CD4-positive, alpha-beta memory T cell (primary cell): ENCODE measurements at regions not wholly inside any gene's neighbourhood (a gene's known extent, or its start where the extent isn't known, plus 50 kb on each side); places are given as distances from the start of the nearest gene placed in this dataset.

Experiments
- CTCF ChIA-PET: fragments of 350-600 bp; sonication (Branson Sonifier 250); formaldehyde crosslinking; loops from one replicate; lab custom pipeline; 2021; ENCODE audit warnings: inconsistent platforms; ENCODE audit not compliant: partially characterized antibody; lab: Charles Lee
- POLR2A ChIA-PET: fragments of 350-600 bp; sonication (Branson Sonifier 250); formaldehyde crosslinking; loops from one replicate; lab custom pipeline; 2021; ENCODE audit not compliant: partially characterized antibody; lab: Charles Lee
- DNase-seq, 5 donors: peaks; one replicate each; pipeline versions ENCODE4 v3.0.0 to v3.0.0-alpha.2; 2020 to 2022; ENCODE audit warnings: mixed read lengths in 1 of 5
- H3K27ac ChIP-seq: one replicate; pipeline ENCODE4 v1.7.0; 2013; ENCODE audit warnings: low read depth, low read length
- H3K27me3 ChIP-seq: 2 replicates; pipeline ENCODE4 v1.7.0; 2013; ENCODE audit warnings: mild to moderate bottlenecking, low read length, moderate library complexity; ENCODE audit not compliant: insufficient read depth
- H3K36me3 ChIP-seq: 2 replicates; pipeline ENCODE4 v1.7.0; 2013; ENCODE audit warnings: mild to moderate bottlenecking, low read length, moderate library complexity; ENCODE audit not compliant: insufficient read depth
- H3K4me1 ChIP-seq: 2 replicates; pipeline ENCODE4 v1.7.0; 2013; ENCODE audit warnings: mild to moderate bottlenecking, low read length, moderate library complexity; ENCODE audit not compliant: insufficient read depth
- H3K4me3 ChIP-seq, 2 donors: one replicate each; pipeline ENCODE4 v1.7.0; 2013; ENCODE audit warnings: low read length in 2 of 2, mild to moderate bottlenecking in 1 of 2
- H3K9me3 ChIP-seq, 2 donors: one replicate each; pipeline ENCODE4 v1.7.0; 2013; ENCODE audit warnings: low read length in 2 of 2, control low read depth in 1 of 2; ENCODE audit not compliant: control insufficient read depth in 1 of 2
- H3K27ac Mint-ChIP-seq, 7 donors: one replicate each; pipeline ENCODE4 v1.8.0; 2020 to 2021; ENCODE audit warnings: mixed read lengths in 7 of 7, mild to moderate bottlenecking in 6 of 7, inconsistent platforms in 3 of 7, moderate library complexity in 3 of 7
- H3K27me3 Mint-ChIP-seq, 2 donors: one replicate each; pipeline ENCODE4 v1.8.0; 2020 to 2021; ENCODE audit warnings: mixed read lengths in 2 of 2
- H3K36me3 Mint-ChIP-seq, 2 donors: one replicate each; pipeline ENCODE4 v1.8.0; 2020 to 2021; ENCODE audit warnings: mixed read lengths in 2 of 2, inconsistent platforms in 1 of 2, mild to moderate bottlenecking in 1 of 2
- H3K4me1 Mint-ChIP-seq, 4 donors: one replicate each; pipeline ENCODE4 v1.8.0; 2020 to 2021; ENCODE audit warnings: mixed read lengths in 4 of 4, mild to moderate bottlenecking in 1 of 4
- H3K4me3 Mint-ChIP-seq, 8 donors: one replicate each; pipeline ENCODE4 v1.8.0; 2020 to 2021; ENCODE audit warnings: mixed read lengths in 8 of 8, mild to moderate bottlenecking in 7 of 8, moderate library complexity in 6 of 8, inconsistent platforms in 3 of 8
- H3K9me3 Mint-ChIP-seq, 8 donors: one replicate each; pipeline ENCODE4 v1.8.0; 2020 to 2021; ENCODE audit warnings: mixed read lengths in 8 of 8, mild to moderate bottlenecking in 5 of 8, inconsistent platforms in 3 of 8, moderate library complexity in 1 of 8
- intact Hi-C: fragments of 100-400 bp; cut with micrococcal nuclease; formaldehyde crosslinking; loops from one replicate; pipeline ENCODE4 v1.15.1; 2023

DNA sequence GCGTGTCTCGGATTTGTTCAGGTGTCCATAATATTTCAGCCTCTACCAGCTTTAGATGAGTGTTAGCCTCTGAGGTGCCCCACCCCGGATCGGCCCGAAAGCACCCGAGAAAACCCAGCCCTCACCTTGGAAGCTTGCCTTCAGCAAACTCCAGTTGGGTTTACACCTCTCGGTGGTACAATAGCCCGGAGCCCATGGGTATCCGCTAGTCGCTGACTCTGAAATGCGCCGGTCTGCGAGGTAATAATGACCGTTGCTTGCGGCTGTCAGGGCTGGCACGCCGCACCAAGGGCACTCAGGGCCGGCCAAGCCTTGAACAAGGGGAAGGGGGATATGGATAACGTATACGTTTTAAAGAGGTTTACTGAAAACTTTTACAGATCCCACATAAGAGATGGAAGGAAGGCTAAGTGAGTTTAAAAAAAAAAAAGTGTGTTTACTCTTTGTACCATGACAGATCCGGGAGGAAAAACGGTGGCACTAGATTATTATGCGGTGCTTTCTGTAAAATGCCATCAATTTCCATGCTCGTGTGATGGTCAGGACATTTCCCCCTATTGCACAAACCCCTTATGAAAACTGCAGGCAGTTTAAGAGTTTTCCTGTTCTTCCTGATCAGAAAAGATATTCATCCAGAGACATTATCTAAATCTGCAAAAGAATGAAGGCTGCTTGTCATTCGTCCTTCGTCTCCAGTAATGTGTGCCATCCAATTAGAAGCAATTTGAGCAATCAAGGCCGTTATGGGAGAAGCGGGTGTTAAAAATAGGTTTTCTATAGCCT lies 124.2 kb downstream of the TMEM161B start:
- Mint-ChIP-seq H3K9me3 (peaks cover 0 to 19% (median 7%) of the 10 kb centered on the region in 8 donors), H3K4me3 (peak overlapping the region in 6 of 8 donors; percentile 8 to 59 (median 18)), H3K27me3 (peaks cover 30 to 36% of the 10 kb centered on the region in 2 donors), H3K27ac (peak overlapping the region in 2 of 7 donors; percentile 14 to 24), H3K4me1 (peaks cover 12 to 24% (median 16%) of the 10 kb centered on the region in 4 donors), H3K36me3 (peaks cover 0 to 6% of the 10 kb centered on the region in 2 donors)
- Histone ChIP-seq H3K9me3 (no peaks in the 10 kb centered on the region), H3K27me3 (peaks cover 47% of the 10 kb centered on the region), H3K36me3 (no peaks in the 10 kb centered on the region), H3K4me3 (no peak overlapping the region), H3K27ac (no peak overlapping the region), H3K4me1 (peaks cover 39% of the 10 kb centered on the region)
- intact Hi-C loops: no loop called here
- ChIA-PET POLR2A (no interaction called here), CTCF (no interaction called here)
- DNase-seq: peak in 1 of 5 donors; percentile 1

DNA sequence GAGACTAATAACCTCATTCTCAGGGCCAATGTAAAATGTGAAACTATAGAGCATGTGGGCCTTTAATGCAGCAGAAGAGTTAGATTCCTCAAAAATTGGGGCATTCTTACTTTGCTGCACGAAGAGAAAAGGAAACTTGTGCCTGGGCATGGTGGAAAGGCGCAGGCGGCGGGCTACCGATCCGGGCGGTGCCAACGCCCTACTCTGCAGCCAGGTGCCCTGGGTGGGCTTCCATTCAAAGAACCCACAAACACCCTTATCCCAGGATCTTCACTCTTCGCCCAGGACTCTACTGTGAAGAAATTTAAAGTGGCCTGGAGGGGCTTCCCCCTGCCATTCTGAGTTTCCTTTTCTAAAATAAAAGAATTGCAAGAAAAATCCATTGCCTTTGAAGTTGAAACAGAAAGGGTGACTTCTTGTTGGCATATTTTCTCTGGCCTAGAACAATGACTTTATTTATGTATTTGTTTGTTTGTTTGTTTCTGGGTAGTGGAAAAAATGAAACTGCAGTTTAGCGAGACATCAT lies 124.9 kb downstream of the TMEM161B start:
- H3K4me3 Mint-ChIP-seq: peak overlapping the region in 2 of 8 donors; percentile 28 to 42
- Histone ChIP-seq H3K4me1 (peaks cover 39% of the 10 kb centered on the region), H3K27ac (no peak overlapping the region), H3K27me3 (peaks cover 47% of the 10 kb centered on the region), H3K9me3 (no peaks in the 10 kb centered on the region), H3K36me3 (no peaks in the 10 kb centered on the region), H3K4me3 (no peak overlapping the region)
- H3K36me3 Mint-ChIP-seq: peaks cover 0 to 6% of the 10 kb centered on the region in 2 donors
- ChIA-PET CTCF (no interaction called here), POLR2A (no interaction called here)
- intact Hi-C loops: no loop called here
- peak in 1 of 5 donors; percentile 5 for DNase-seq
- no peak overlapping the region for H3K27ac Mint-ChIP-seq
- H3K9me3 Mint-ChIP-seq: peaks cover 0 to 22% (median 8%) of the 10 kb centered on the region in 8 donors
- H3K27me3 Mint-ChIP-seq: peaks cover 30 to 32% of the 10 kb centered on the region in 2 donors
- peaks cover 12 to 24% (median 16%) of the 10 kb centered on the region in 4 donors for H3K4me1 Mint-ChIP-seq

DNA sequence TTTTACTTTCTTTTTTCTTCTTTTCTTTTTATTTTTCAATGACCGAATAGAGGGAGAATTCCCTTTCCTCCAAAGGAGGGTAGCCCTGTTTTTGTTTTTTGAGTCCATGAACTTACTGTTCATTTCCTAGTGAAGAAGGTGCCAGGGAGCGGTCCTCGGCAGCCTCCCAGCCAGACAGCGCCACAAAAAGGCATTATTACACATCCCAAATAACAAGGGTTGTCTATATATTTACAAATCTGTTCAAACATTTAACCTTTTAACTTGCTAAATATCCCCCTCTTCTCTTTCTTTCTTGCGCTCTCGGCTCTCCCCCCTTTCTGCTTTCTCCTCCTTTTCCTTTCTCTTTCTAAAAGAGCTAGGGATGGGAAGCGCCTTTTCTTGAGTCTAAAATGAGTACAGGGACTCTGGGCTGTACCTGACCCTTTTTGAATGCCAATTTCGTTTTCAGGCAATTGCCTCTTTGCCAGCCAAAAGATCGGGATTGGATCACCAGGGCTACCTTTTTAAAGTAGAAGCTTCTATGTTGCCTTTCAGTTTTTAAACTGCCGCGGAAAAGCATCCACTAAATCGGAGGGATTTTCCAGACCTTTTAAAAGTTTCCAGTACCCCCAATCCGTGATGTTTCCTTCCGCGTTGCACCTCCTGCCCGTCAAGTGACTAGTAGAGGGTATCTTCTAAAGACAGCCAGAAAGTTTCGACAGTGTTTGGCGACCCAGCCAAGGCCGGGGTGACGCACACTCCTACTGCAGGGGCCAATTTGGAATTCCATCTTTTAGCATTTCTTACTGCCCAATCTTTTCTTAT lies 125.6 kb downstream of the TMEM161B start:
- Mint-ChIP-seq H3K27me3 (peaks cover 25 to 30% of the 10 kb centered on the region in 2 donors), H3K36me3 (peaks cover 0 to 6% of the 10 kb centered on the region in 2 donors), H3K4me3 (no peak overlapping the region), H3K9me3 (peaks cover 0 to 22% (median 8%) of the 10 kb centered on the region in 8 donors), H3K4me1 (peaks cover 12 to 24% (median 16%) of the 10 kb centered on the region in 4 donors), H3K27ac (peak overlapping the region in 1 of 7 donors; percentile 39)
- POLR2A ChIA-PET: no interaction called here
- no peaks in the 10 kb centered on the region for H3K9me3 ChIP-seq
- no peak overlapping the region for H3K4me3 ChIP-seq
- CTCF ChIA-PET: no interaction called here
- peaks cover 45% of the 10 kb centered on the region for H3K27me3 ChIP-seq
- H3K27ac ChIP-seq: no peak overlapping the region
- peaks cover 39% of the 10 kb centered on the region for H3K4me1 ChIP-seq
- intact Hi-C loops: no loop called here
- H3K36me3 ChIP-seq: no peaks in the 10 kb centered on the region
- DNase-seq: peak in 2 of 5 donors; percentile 4 to 12

DNA sequence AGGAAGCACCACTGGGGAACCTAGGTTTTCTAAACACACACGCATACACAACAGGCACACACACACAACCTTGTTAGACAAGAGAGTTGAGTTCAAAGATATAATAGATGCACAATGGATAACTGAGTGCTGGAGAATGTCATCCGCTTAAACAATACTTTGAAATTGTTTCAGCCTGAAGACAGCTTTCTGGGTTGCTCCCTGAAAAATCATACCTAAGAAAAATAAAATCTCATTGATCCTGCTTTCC lies 126.1 kb downstream of the TMEM161B start:
- ChIA-PET POLR2A (no interaction called here), CTCF (no interaction called here)
- H3K36me3 ChIP-seq: no peaks in the 10 kb centered on the region
- no peak overlapping the region for H3K4me3 Mint-ChIP-seq
- peaks cover 23 to 25% of the 10 kb centered on the region in 2 donors for H3K27me3 Mint-ChIP-seq
- H3K27me3 ChIP-seq: peaks cover 45% of the 10 kb centered on the region
- no peak overlapping the region for H3K27ac Mint-ChIP-seq
- H3K4me1 Mint-ChIP-seq: peaks cover 12 to 24% (median 16%) of the 10 kb centered on the region in 4 donors
- intact Hi-C loops: no loop called here
- H3K9me3 ChIP-seq: no peaks in the 10 kb centered on the region
- peak overlapping the region; percentile 25 to 53 for H3K4me3 ChIP-seq
- no peak overlapping the region for H3K27ac ChIP-seq
- H3K36me3 Mint-ChIP-seq: peaks cover 0 to 6% of the 10 kb centered on the region in 2 donors
- no peak for DNase-seq
- H3K9me3 Mint-ChIP-seq: peaks cover 0 to 22% (median 8%) of the 10 kb centered on the region in 8 donors
- peaks cover 39% of the 10 kb centered on the region for H3K4me1 ChIP-seq

DNA sequence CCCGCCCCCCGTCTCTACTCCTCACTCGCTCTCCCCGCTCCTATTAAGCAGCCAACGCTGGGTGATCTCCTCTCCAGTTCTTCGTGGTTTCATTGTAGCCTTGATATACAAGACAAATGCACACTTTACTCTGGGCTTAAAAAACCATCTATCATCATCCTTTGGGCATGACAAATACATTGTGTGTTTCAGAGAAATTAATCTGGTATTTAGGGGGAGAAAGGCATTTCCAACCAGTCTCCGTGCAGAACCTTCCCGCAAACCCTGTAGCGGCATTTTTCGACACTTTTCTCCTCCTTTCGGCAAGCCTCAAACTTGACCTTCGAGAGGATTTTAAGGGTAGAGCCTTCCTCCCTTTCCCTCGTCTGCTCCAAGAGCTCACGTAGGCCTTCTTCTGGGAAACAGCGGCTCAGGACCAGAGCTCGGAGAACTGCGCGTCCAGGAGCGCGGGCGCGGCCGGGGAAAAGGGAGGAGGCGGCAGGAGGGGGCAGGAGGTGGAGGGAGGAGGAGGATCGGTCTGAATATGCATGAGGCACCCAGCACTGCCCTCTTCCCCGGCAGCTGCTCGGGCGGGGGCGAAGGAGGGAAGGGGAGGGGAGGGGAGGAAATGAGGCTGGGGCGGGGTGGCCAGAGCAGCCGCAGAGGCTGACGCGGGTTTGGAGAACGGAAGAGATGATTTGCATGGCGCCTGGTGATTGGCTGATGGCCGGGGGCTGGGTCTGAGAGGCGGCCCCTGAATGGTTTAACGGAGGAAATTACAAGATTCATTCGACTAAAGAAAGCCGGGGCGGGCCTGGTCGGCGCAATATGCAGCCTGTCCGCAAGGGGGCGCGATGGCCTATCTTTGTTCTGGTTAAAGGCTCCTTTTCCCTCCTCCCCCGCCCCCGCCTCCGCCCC lies 127.5 kb downstream of the TMEM161B start:
- H3K36me3 Mint-ChIP-seq: peaks cover 0 to 6% of the 10 kb centered on the region in 2 donors
- no peaks in the 10 kb centered on the region for H3K36me3 ChIP-seq
- no peak overlapping the region for H3K27ac ChIP-seq
- H3K27me3 Mint-ChIP-seq: peaks cover 23 to 26% of the 10 kb centered on the region in 2 donors
- POLR2A ChIA-PET: no interaction called here
- H3K9me3 ChIP-seq: no peaks in the 10 kb centered on the region
- H3K4me1 Mint-ChIP-seq: peaks cover 11 to 24% (median 16%) of the 10 kb centered on the region in 4 donors
- peak overlapping the region; percentile 34 to 49 for H3K4me3 ChIP-seq
- H3K27me3 ChIP-seq: peaks cover 44% of the 10 kb centered on the region
- H3K4me1 ChIP-seq: peaks cover 39% of the 10 kb centered on the region
- H3K9me3 Mint-ChIP-seq: peaks cover 0 to 22% (median 8%) of the 10 kb centered on the region in 8 donors
- H3K4me3 Mint-ChIP-seq: no peak overlapping the region
- no peak overlapping the region for H3K27ac Mint-ChIP-seq
- CTCF ChIA-PET: interaction anchor here (1.2 kb wide), 1 partner anchor 461 kb away, joined by 3 read pairs; no protein-coding TSS in a partner anchor
- DNase-seq: peak; percentile 84 to 89 (median 87)
- intact Hi-C loops: loop anchor here (1.0 to 2.0 kb wide), 2 partner anchors 129 to 540 kb away; no protein-coding TSS in a partner anchor

DNA sequence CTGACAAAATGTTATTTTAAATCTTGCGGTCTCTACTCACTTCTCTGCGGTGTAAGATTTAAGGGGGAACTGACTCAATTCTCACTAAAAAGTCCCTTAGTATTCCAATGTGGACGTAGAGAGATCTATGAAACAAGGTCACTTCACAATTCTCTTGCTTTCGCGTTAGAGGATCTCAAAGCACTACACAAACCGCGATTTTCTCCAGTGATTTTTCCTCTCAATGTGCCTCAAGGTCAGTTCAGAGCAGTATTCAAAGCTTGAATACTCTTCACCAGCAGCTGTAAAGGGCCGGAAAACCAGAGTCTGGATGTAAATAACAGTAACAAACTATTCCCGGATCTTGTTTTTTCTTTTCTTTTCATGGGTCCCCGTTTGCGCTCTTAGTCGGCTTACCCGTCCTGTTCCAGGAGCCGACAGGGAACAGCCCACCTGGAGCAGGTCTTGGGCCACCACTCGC lies 128.2 kb downstream of the TMEM161B start:
- peaks cover 37% of the 10 kb centered on the region for H3K4me1 ChIP-seq
- peak in 1 of 5 donors; percentile 19 for DNase-seq
- H3K36me3 ChIP-seq: no peaks in the 10 kb centered on the region
- no peak overlapping the region for H3K27ac ChIP-seq
- Mint-ChIP-seq H3K4me3 (no peak overlapping the region), H3K4me1 (peaks cover 9 to 17% (median 13%) of the 10 kb centered on the region in 4 donors), H3K27me3 (peaks cover 19 to 20% of the 10 kb centered on the region in 2 donors), H3K9me3 (peaks cover 0 to 21% (median 8%) of the 10 kb centered on the region in 8 donors), H3K36me3 (peaks cover 0 to 5% of the 10 kb centered on the region in 2 donors), H3K27ac (no peak overlapping the region)
- ChIA-PET CTCF (interaction anchor here (1.2 kb wide), 1 partner anchor 462 kb away, joined by 3 read pairs; no protein-coding TSS in a partner anchor), POLR2A (no interaction called here)
- intact Hi-C loops: loop anchor here (2.0 kb wide), 1 partner anchor 540 kb away; no protein-coding TSS in a partner anchor
- peak overlapping the region; percentile 34 to 49 for H3K4me3 ChIP-seq
- no peaks in the 10 kb centered on the region for H3K9me3 ChIP-seq
- peaks cover 37% of the 10 kb centered on the region for H3K27me3 ChIP-seq
